BE2C (cell line): ENCODE measurements at regions not wholly inside any gene's neighbourhood (a gene's known extent, or its start where the extent isn't known, plus 50 kb on each side); places are given as distances from the start of the nearest gene placed in this dataset.

Source experiments
- DNase-seq: peaks from one replicate; pipeline ENCODE4 v3.0.0-alpha.2; 2020
- H3K27me3 ChIP-seq: fragments of 250-450 bp; sonication (Bioruptor Pico); 2 replicates; pipeline ENCODE4 v1.5.1; 2020; ENCODE audit warnings: mild to moderate bottlenecking
- H3K36me3 ChIP-seq: fragments of 250-450 bp; sonication (Bioruptor Pico); 2 replicates; pipeline ENCODE4 v1.5.1; 2020; ENCODE audit warnings: mild to moderate bottlenecking
- H3K4me1 ChIP-seq: fragments of 250-450 bp; sonication (Bioruptor Pico); 2 replicates; pipeline ENCODE4 v1.5.1; 2020
- H3K4me3 ChIP-seq: 2 replicates; pipeline ENCODE4 v1.5.1; 2011; ENCODE audit warnings: low read depth, low read length
- H3K9me3 ChIP-seq: fragments of 250-450 bp; sonication (Bioruptor Pico); 2 replicates; pipeline ENCODE4 v1.5.1; 2020
- TF ChIP-seq, protein P1 (sequence below): IDR thresholded peaks from 2 replicates; pipeline ENCODE4 v1.5.1; 2012; ENCODE audit warnings: mild to moderate bottlenecking, low read depth, low read length

DNA sequence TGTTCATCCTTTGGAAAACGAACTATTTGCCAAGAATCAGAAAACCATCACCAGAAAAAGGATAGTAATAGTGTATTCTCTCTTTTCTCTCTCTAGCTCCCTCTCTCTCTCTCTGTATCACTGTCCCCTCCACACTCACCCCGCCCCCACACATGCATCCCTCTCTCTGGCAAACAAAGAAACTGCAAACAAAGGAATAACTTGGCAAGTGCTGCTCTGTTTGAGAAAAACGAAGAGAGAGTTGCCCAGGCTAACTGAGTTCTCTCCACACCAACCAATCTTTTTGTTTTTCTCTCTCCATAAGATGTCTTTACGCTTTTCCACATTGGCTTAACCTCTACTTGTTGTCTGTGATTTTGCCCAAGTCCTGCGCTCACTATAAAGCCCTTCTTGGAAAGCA, 316.2 kb downstream of the EPHA4 start:
- H3K4me3 ChIP-seq: no peak overlapping the region
- H3K27me3 ChIP-seq: no peaks in the 10 kb centered on the region
- no peaks in the 10 kb centered on the region for H3K9me3 ChIP-seq
- no peaks in the 10 kb centered on the region for H3K4me1 ChIP-seq
- H3K36me3 ChIP-seq: no peaks in the 10 kb centered on the region
- no peak for DNase-seq
- TF ChIP-seq, protein P1, sequence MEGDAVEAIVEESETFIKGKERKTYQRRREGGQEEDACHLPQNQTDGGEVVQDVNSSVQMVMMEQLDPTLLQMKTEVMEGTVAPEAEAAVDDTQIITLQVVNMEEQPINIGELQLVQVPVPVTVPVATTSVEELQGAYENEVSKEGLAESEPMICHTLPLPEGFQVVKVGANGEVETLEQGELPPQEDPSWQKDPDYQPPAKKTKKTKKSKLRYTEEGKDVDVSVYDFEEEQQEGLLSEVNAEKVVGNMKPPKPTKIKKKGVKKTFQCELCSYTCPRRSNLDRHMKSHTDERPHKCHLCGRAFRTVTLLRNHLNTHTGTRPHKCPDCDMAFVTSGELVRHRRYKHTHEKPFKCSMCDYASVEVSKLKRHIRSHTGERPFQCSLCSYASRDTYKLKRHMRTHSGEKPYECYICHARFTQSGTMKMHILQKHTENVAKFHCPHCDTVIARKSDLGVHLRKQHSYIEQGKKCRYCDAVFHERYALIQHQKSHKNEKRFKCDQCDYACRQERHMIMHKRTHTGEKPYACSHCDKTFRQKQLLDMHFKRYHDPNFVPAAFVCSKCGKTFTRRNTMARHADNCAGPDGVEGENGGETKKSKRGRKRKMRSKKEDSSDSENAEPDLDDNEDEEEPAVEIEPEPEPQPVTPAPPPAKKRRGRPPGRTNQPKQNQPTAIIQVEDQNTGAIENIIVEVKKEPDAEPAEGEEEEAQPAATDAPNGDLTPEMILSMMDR: no peak

DNA sequence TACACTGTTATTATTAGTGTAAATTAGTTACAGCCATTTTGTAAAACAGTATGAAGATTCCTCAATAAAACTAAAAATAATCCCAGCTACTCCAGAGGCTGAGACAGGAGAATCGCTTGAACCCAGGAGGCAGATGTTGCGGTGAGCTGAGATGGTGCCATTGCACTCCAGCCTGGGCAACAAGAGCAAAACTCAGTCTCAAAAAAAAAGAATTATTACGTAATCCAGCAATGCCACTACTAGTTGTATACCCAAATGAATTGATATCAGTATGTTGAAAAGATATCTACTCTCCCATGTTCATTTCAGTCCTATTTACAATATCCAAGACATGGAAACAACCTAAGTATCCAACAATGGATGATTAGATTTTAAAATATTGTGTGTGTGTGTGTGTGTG, 313.6 kb downstream of the EPHA4 start:
- no peak for DNase-seq
- H3K9me3 ChIP-seq: no peaks in the 10 kb centered on the region
- H3K4me1 ChIP-seq: no peaks in the 10 kb centered on the region
- no peak overlapping the region for H3K4me3 ChIP-seq
- H3K27me3 ChIP-seq: no peaks in the 10 kb centered on the region
- TF ChIP-seq, protein P1: no peak
- no peaks in the 10 kb centered on the region for H3K36me3 ChIP-seq

DNA sequence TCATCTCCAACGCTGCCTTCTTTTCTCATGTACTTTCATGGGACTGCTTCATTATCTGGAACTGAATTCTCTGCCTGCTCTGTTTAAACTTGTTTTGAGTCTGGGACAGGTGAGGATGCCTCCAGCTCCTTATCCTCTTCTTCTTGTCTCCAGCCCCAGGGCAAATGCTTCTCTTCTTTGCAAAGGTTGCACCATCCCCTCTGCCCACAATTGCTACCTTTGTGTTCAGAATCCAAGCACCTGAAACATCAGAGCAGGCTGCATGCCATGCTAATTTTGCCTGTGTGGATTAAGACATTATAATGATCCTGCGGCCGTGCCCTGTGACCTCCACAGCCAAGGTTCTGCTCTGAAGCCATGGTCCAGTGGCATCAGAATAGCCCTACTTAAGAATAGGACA, 309.5 kb downstream of the EPHA4 start:
- Histone ChIP-seq H3K27me3 (no peaks in the 10 kb centered on the region), H3K9me3 (no peaks in the 10 kb centered on the region), H3K4me1 (no peaks in the 10 kb centered on the region), H3K4me3 (no peak overlapping the region), H3K36me3 (no peaks in the 10 kb centered on the region)
- no peak for DNase-seq
- TF ChIP-seq, protein P1: no peak

DNA sequence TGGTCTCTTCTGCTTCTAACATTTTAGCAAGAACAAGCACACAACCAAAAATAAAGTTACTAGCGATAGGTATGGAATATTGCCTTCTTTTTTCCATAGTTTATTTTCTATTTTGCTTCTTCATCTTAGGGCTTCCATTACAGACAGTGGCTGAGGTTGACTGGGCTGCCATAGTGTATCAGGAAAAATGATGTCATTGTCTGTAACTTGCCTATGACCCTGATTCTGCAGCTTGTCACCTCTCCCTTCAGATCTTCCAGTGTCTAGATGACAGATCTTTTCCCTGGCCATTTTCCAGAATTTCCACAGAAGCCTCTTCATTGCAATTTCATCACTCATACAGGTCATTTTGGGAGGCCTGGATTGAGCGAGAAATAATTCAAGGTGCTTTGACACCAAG, 308.5 kb downstream of the EPHA4 start:
- no peak for DNase-seq
- no peaks in the 10 kb centered on the region for H3K4me1 ChIP-seq
- H3K27me3 ChIP-seq: no peaks in the 10 kb centered on the region
- H3K4me3 ChIP-seq: no peak overlapping the region
- no peaks in the 10 kb centered on the region for H3K9me3 ChIP-seq
- H3K36me3 ChIP-seq: no peaks in the 10 kb centered on the region
- TF ChIP-seq, protein P1: no peak

DNA sequence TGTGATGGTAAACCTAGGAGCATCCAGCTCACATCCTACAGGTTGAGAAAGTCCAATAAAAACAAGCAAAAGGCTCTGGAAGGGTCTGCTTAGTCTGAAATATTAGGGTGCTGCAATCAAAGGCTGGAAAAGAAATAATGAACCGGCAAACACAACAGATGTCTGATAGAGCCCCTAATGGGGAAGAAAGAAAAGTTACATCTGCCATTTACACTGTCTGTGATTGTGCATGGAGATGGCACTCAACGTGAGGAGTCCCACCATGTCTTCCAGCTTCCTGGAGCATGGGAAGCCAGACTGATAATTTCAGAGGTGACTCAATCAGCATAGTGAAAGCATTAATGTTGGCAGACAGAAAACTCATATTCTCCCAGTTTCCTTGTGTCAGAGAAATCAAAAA, 307.8 kb downstream of the EPHA4 start:
- TF ChIP-seq, protein P1: no peak
- Histone ChIP-seq H3K4me1 (no peaks in the 10 kb centered on the region), H3K27me3 (no peaks in the 10 kb centered on the region), H3K36me3 (no peaks in the 10 kb centered on the region), H3K4me3 (no peak overlapping the region), H3K9me3 (no peaks in the 10 kb centered on the region)
- no peak for DNase-seq

DNA sequence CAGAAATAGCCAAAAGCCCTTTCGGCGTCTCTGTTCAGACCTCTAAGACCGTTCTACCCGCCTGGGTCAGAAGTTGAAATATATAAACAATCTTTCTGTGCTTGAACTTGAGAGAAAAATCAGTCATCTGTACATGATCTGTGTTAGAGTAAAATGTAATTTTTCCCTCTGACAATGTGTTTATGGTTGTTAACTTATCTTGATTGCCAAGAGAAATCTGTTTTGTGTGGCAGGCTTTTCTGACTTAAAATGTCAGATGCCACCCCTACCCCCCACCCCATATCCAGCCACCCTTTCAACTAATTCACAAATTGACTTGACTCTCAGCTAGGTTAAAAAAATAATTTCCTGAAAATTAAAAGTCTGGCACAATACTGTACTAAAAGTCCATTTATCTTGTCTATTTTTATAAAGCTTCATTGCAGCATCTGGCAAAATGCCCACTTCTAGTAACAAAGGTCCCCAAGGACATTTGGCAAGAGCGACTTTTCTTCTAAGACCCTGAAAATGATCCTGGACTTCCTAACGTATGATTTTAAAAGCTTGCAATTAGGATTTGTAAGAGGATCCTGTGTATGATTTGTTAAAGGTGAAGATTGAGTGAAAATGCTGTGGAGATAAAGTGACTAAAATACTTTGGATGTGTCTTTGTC, 304.2 kb downstream of the EPHA4 start:
- no peaks in the 10 kb centered on the region for H3K27me3 ChIP-seq
- H3K4me1 ChIP-seq: no peaks in the 10 kb centered on the region
- no peak for DNase-seq
- TF ChIP-seq, protein P1: no peak
- H3K4me3 ChIP-seq: no peak overlapping the region
- no peaks in the 10 kb centered on the region for H3K36me3 ChIP-seq
- H3K9me3 ChIP-seq: no peaks in the 10 kb centered on the region
